GM23248 (cell line): ENCODE measurements at regions not wholly inside any gene's neighbourhood (a gene's known extent, or its start where the extent isn't known, plus 50 kb on each side); places are given as distances from the start of the nearest gene placed in this dataset.
A peak's percentile ranks its signal among the peaks of the same experiment; 100 is the strongest.

Experiments used
- DNase-seq: peaks from one replicate; pipeline ENCODE4 v3.0.0-alpha.2; 2015
- H2AFZ ChIP-seq: fragments of 200-600 bp; sonication (generic); 2 replicates; pipeline ENCODE4 v1.6.1; 2016; ENCODE audit warnings: antibody characterized with exemption
- H3F3A ChIP-seq: fragments of 200-600 bp; sonication (generic); 2 replicates; pipeline ENCODE4 v1.6.1; 2016; ENCODE audit warnings: mild to moderate bottlenecking, antibody characterized with exemption, mixed run types; ENCODE audit not compliant: insufficient read depth
- H3K27ac ChIP-seq: fragments of 200-600 bp; sonication (generic); 2 replicates; pipeline ENCODE4 v1.5.1; 2016; ENCODE audit warnings: mild to moderate bottlenecking
- H3K27me3 ChIP-seq: fragments of 200-600 bp; sonication (generic); replicated peaks from 2 replicates; pipeline ENCODE4 v1.6.1; 2016; ENCODE audit warnings: mild to moderate bottlenecking; ENCODE audit not compliant: insufficient read depth
- H3K36me3 ChIP-seq: fragments of 200-600 bp; sonication (generic); 2 replicates; pipeline ENCODE4 v1.6.1; 2016; ENCODE audit warnings: low read depth, mild to moderate bottlenecking
- H3K4me1 ChIP-seq: fragments of 200-600 bp; sonication (generic); 2 replicates; pipeline ENCODE4 v1.6.1; 2016; ENCODE audit warnings: mild to moderate bottlenecking; ENCODE audit not compliant: insufficient read depth
- H3K4me2 ChIP-seq: fragments of 200-600 bp; sonication (generic); one replicate; pipeline ENCODE4 v1.6.1; 2016; ENCODE audit warnings: mild to moderate bottlenecking; ENCODE audit not compliant: unreplicated experiment
- H3K4me3 ChIP-seq: fragments of 200-600 bp; sonication (generic); 2 replicates; pipeline ENCODE4 v1.5.1; 2016; ENCODE audit warnings: mild to moderate bottlenecking
- H3K79me2 ChIP-seq: fragments of 200-600 bp; sonication (generic); 2 replicates; pipeline ENCODE4 v1.6.1; 2016; ENCODE audit warnings: mild to moderate bottlenecking; ENCODE audit not compliant: insufficient read depth
- H3K9ac ChIP-seq: fragments of 200-600 bp; sonication (generic); 2 replicates; pipeline ENCODE4 v1.6.1; 2016; ENCODE audit warnings: mild to moderate bottlenecking
- H3K9me2 ChIP-seq: fragments of 200-600 bp; sonication (generic); 2 replicates; pipeline ENCODE4 v1.6.1; 2016; ENCODE audit warnings: mixed run types, mild to moderate bottlenecking, moderate library complexity; ENCODE audit not compliant: insufficient read depth
- H3K9me3 ChIP-seq: fragments of 200-600 bp; sonication (generic); one replicate; pipeline ENCODE4 v1.6.1; 2017; ENCODE audit warnings: low read depth
- H4K20me1 ChIP-seq: fragments of 200-600 bp; sonication (generic); 2 replicates; pipeline ENCODE4 v1.6.0; 2016; ENCODE audit not compliant: insufficient read depth
- EZH2 ChIP-seq: fragments of 200-600 bp; sonication (generic); IDR thresholded peaks from 2 replicates; pipeline ENCODE4 v1.6.1; 2018; ENCODE audit warnings: antibody characterized with exemption, mild to moderate bottlenecking; ENCODE audit not compliant: insufficient read depth, poor library complexity, severe bottlenecking
- EZH2phosphoT487 ChIP-seq: fragments of 200-600 bp; sonication (generic); IDR thresholded peaks from 2 replicates; pipeline ENCODE4 v1.6.1; 2018; ENCODE audit warnings: antibody characterized with exemption, moderate library complexity, mild to moderate bottlenecking, low read depth; ENCODE audit not compliant: insufficient read depth
- WGBS, 2 experiments: methylation state at CpG; one replicate each; pipeline ENCODE4 v1.1.6; 2015 to 2017; ENCODE audit warnings: low lambda C conversion rate in 2 of 2, low coverage in 1 of 2; ENCODE audit errors: missing lambda C conversion rate in 2 of 2; 5-methylcytosine and 5-hydroxymethylcytosine counted together
- in situ Hi-C: fragments of 300-500 bp; cut with MboI; formaldehyde crosslinking; loops from 2 replicates; pipeline ENCODE4 v1.15.0; 2020

DNA sequence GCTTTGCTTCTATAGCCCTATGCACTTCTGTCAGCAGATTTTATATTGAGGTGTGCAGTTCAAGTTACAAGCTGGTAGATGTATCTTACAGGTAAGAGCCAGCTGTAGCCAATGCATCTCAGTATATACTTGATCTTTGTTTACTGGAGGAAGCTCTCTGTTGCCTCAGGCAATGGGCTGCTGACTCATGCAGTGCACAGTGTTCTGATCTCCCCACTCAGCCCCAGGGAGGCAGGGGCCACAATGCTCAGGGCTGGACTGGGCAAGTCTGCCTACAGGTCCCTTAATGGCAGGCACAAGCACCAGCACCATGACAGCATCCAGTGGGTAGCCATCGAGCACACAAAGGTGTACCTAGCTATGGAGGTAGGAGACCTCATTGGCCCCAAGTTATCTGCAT lies 178.8 kb upstream of the CDH10 start:
- H3K9me3 ChIP-seq: no peaks in the 10 kb centered on the region
- no peaks in the 10 kb centered on the region for H3K4me1 ChIP-seq
- H2AFZ ChIP-seq: no peak overlapping the region
- no peaks in the 10 kb centered on the region for H4K20me1 ChIP-seq
- H3K9ac ChIP-seq: no peak overlapping the region
- no peaks in the 10 kb centered on the region for H3F3A ChIP-seq
- TF ChIP-seq EZH2 (no peak), EZH2phosphoT487 (no peak)
- DNase-seq: no peak
- no peak overlapping the region for H3K27ac ChIP-seq
- H3K4me2 ChIP-seq: no peak overlapping the region
- no peaks in the 10 kb centered on the region for H3K36me3 ChIP-seq
- in situ Hi-C loops: no loop called here
- H3K27me3 ChIP-seq: no peaks in the 10 kb centered on the region
- H3K79me2 ChIP-seq: no peaks in the 10 kb centered on the region
- no peak overlapping the region for H3K4me3 ChIP-seq
- 0 to 22% methylated on average over 1 of the region's 1 CpG for WGBS, 2 experiments
- H3K9me2 ChIP-seq: no peaks in the 10 kb centered on the region

DNA sequence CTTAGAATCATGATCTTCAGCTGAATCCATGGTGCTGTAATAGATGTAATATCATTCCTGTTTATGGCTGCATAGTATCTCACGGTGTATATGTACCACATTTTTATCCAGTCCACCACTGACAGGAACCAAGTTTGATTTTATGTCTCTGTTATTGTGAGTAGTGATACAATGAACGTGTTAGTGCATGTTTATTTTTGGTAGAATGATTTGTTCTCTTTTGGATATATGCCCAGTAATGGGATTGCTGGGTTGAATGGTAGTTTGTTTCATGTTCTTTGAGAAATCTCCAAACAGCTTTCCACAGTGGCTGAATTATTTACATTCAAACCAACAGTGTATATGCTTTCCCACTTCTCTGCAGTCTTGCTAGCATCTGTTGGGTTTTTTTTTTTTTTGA lies 175.1 kb upstream of the CDH10 start:
- H3K36me3 ChIP-seq: no peaks in the 10 kb centered on the region

DNA sequence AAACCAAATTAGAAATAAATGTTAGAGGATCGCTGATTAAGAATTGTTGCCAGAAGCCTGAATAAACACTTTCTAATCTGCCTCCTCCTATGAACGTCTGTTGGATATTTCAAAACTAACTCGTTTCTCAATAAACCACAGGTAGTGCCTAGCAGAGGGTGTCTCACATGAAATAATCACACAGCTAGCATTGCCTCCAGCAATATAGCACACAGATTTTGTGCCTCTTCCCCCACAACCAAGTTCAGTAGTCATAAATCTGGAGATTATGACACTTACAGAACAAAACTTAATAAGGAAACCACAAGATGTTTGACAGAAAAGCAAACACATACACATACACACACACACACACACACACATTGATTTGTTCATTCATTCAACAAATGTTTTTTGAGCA lies 173.2 kb upstream of the CDH10 start:
- 54 to 68% methylated on average over 3 of the region's 3 CpGs for WGBS, 2 experiments
- in situ Hi-C loops: no loop called here
- no peak for TF ChIP-seq EZH2
- TF ChIP-seq EZH2phosphoT487: no peak

More for the DNA sequence above, 175.1 kb upstream of the CDH10 start:
- H3K9ac ChIP-seq: no peak overlapping the region
- H3K79me2 ChIP-seq: no peaks in the 10 kb centered on the region
- in situ Hi-C loops: no loop called here
- WGBS, 2 experiments: 27 to 28% methylated on average over 2 of the region's 2 CpGs
- no peaks in the 10 kb centered on the region for H3F3A ChIP-seq
- no peaks in the 10 kb centered on the region for H3K27me3 ChIP-seq
- H3K27ac ChIP-seq: no peak overlapping the region
- no peaks in the 10 kb centered on the region for H4K20me1 ChIP-seq
- H3K4me1 ChIP-seq: no peaks in the 10 kb centered on the region
- H2AFZ ChIP-seq: no peak overlapping the region
- no peak overlapping the region for H3K4me3 ChIP-seq
- DNase-seq: no peak
- no peaks in the 10 kb centered on the region for H3K9me3 ChIP-seq
- H3K9me2 ChIP-seq: no peaks in the 10 kb centered on the region
- H3K4me2 ChIP-seq: no peak overlapping the region
- no peak for TF ChIP-seq EZH2phosphoT487
- no peak for TF ChIP-seq EZH2

DNA sequence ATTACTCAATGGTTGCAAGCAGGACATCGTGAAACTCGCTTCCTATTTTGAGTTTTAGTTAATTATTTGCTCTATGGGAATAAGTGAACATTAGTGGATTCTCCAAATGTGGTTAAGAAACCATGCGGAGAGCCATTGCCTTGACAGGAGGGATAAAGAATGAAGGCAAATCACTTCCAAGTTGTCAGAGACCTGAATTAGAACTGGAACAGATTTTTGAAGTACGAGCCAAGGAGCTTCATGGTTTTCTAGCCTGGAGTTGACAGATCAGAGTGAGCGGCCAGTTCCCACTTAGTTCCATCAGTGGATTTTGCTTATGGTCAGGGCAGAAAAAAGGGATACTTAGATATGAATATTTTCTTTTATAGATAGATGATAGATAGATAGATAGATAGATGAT lies 171.4 kb upstream of the CDH10 start:
- no peaks in the 10 kb centered on the region for H3K79me2 ChIP-seq
- no peak for DNase-seq
- peak overlapping the region; percentile 54; the same call in 1 of the 2 replicates for H2AFZ ChIP-seq
- no peaks in the 10 kb centered on the region for H3K9me3 ChIP-seq
- in situ Hi-C loops: no loop called here
- no peak overlapping the region for H3K27ac ChIP-seq
- no peaks in the 10 kb centered on the region for H3K4me1 ChIP-seq
- H4K20me1 ChIP-seq: no peaks in the 10 kb centered on the region
- H3K4me2 ChIP-seq: peak overlapping the region; percentile 31
- H3F3A ChIP-seq: no peaks in the 10 kb centered on the region
- H3K9ac ChIP-seq: no peak overlapping the region
- H3K9me2 ChIP-seq: no peaks in the 10 kb centered on the region; the same call in 1 of the 2 replicates
- no peak for TF ChIP-seq EZH2
- TF ChIP-seq EZH2phosphoT487: no peak
- no peaks in the 10 kb centered on the region for H3K27me3 ChIP-seq
- H3K4me3 ChIP-seq: no peak overlapping the region
- H3K36me3 ChIP-seq: no peaks in the 10 kb centered on the region
- 22 to 27% methylated on average over 5 of the region's 5 CpGs for WGBS, 2 experiments

More for the DNA sequence above, 173.2 kb upstream of the CDH10 start:
- Histone ChIP-seq H3K9ac (no peak overlapping the region), H3K9me3 (no peaks in the 10 kb centered on the region), H2AFZ (peak overlapping the region; percentile 10; the same call in 1 of the 2 replicates), H3K4me2 (no peak overlapping the region), H3K4me1 (no peaks in the 10 kb centered on the region), H3F3A (no peaks in the 10 kb centered on the region), H3K9me2 (no peaks in the 10 kb centered on the region), H3K27me3 (no peaks in the 10 kb centered on the region), H3K79me2 (no peaks in the 10 kb centered on the region), H4K20me1 (no peaks in the 10 kb centered on the region), H3K27ac (no peak overlapping the region), H3K4me3 (no peak overlapping the region), H3K36me3 (no peaks in the 10 kb centered on the region)
- DNase-seq: no peak

DNA sequence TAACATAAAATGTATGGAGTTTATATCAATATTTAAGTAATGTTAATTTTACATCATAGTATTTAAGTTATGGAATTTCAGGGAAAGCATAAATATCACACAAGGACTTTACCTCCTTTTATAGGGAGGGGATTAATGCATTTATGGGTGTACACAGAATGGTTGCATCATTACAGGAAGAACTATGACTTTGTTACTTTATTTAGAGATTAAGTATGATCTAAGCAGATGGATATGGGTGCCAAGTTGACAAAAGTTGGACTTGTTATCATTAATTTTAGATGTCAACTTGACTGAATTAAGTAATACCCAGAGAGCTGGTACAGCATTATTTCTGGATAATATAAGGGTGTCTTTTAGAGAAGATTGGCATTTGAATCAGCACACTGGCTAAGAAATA lies 160.5 kb upstream of the CDH10 start:
- peak overlapping the region; percentile 63 for H3K4me2 ChIP-seq
- no peak overlapping the region for H3K9ac ChIP-seq
- peak overlapping the region; percentile 72 for H2AFZ ChIP-seq
- H3K9me2 ChIP-seq: peaks cover 7% of the 10 kb centered on the region; the same call in 1 of the 2 replicates
- peaks cover 19% of the 10 kb centered on the region for H3F3A ChIP-seq
- no peaks in the 10 kb centered on the region for H3K9me3 ChIP-seq
- no peaks in the 10 kb centered on the region for H3K79me2 ChIP-seq
- H3K27ac ChIP-seq: peak overlapping the region; percentile 63
- H3K4me1 ChIP-seq: peaks cover 39% of the 10 kb centered on the region
- in situ Hi-C loops: no loop called here
- no peak overlapping the region for H3K4me3 ChIP-seq
- peak; percentile 16 for DNase-seq
- TF ChIP-seq EZH2phosphoT487: no peak
- no peak for TF ChIP-seq EZH2
- no peaks in the 10 kb centered on the region for H3K27me3 ChIP-seq
- no peaks in the 10 kb centered on the region for H4K20me1 ChIP-seq
- H3K36me3 ChIP-seq: no peaks in the 10 kb centered on the region
